ENCODE measurements at regions not wholly inside any gene's neighbourhood (a gene's known extent, or its start where the extent isn't known, plus 50 kb on each side); places are given as distances from the start of the nearest gene placed in this dataset.
A peak's percentile ranks its signal among the peaks of the same experiment; 100 is the strongest.

GRCh38 chr6:43967719-43968091 is 159.5 kb downstream of the MRPL14 start:
- no peak for DNase-seq (ENCODE audit: low spot score)

GRCh38 chr6:43966853-43967718 is 160.2 kb downstream of the MRPL14 start:
- no peak for DNase-seq (ENCODE audit: low spot score)

GRCh38 chr6:43966374-43966658 is 160.9 kb downstream of the MRPL14 start:
- DNase-seq (ENCODE audit: low spot score) = no peak

- no peak for DNase-seq (ENCODE audit: low spot score)
These were observed 161.5 kb downstream of the MRPL14 start for GRCh38 chr6:43965628-43966373.

GRCh38 chr6:43964659-43965570 is 162.3 kb downstream of the MRPL14 start:
- no peak for DNase-seq (ENCODE audit: low spot score)

- no peak for DNase-seq (ENCODE audit: low spot score)
These were observed 163.2 kb downstream of the MRPL14 start for GRCh38 chr6:43963877-43964658.

- DNase-seq (ENCODE audit: low spot score) = no peak
These were observed 164.0 kb downstream of the MRPL14 start for GRCh38 chr6:43963203-43963602.

- DNase-seq (ENCODE audit: low spot score) = no peak
These were observed 164.8 kb downstream of the MRPL14 start for GRCh38 chr6:43962458-43962857.

GRCh38 chr6:43957273-43957672 is 170.0 kb downstream of the MRPL14 start:
- DNase-seq (ENCODE audit: low spot score) = no peak

GRCh38 chr6:43956478-43956877 is 170.8 kb downstream of the MRPL14 start:
- no peak for DNase-seq (ENCODE audit: low spot score)

GRCh38 chr6:43954311-43955131 is 172.7 kb downstream of the MRPL14 start:
- DNase-seq (ENCODE audit: low spot score) = no peak

- DNase-seq (ENCODE audit: low spot score) = no peak
These were observed 173.4 kb downstream of the MRPL14 start for GRCh38 chr6:43953794-43954310.

GRCh38 chr6:43953256-43953655 is 174.0 kb downstream of the MRPL14 start:
- DNase-seq (ENCODE audit: low spot score) = no peak

- DNase-seq (ENCODE audit: low spot score) = peak; percentile 57
These were observed 174.5 kb downstream of the MRPL14 start for GRCh38 chr6:43952746-43953145.

GRCh38 chr6:43951756-43952675 is 175.2 kb downstream of the MRPL14 start:
- DNase-seq (ENCODE audit: low spot score) = peak; percentile 47

- peak; percentile 73 for DNase-seq (ENCODE audit: low spot score)
These were observed 176.0 kb downstream of the MRPL14 start for GRCh38 chr6:43951063-43951755.

GRCh38 chr6:43950731-43951062 is 176.6 kb downstream of the MRPL14 start:
- DNase-seq (ENCODE audit: low spot score) = no peak

GRCh38 chr6:43950051-43950605 is 177.1 kb downstream of the MRPL14 start:
- peak; percentile 37 for DNase-seq (ENCODE audit: low spot score)

- DNase-seq (ENCODE audit: low spot score) = no peak
These were observed 177.7 kb downstream of the MRPL14 start for GRCh38 chr6:43949551-43949991.

Measured in hematopoietic multipotent progenitor cell treated with erythropoietin and hydrocortisone succinate and interleukin-3 and kit ligand, for 15 days (in vitro differentiated cells).